Stomach (tissue), 8 donors: ENCODE measurements at regions not wholly inside any gene's neighbourhood (a gene's known extent, or its start where the extent isn't known, plus 50 kb on each side); places are given as distances from the start of the nearest gene placed in this dataset.

Source experiments
- DNase-seq, 2 donors: peaks; one replicate each; pipeline versions ENCODE4 v3.0.0 to v3.0.0-alpha.2; 2013 to 2019
- H3K27ac ChIP-seq, 5 donors: fragments of 200-600 bp in 4 of 5; sonication (generic) in 4 of 5; one replicate each; pipeline ENCODE4 v1.5.1; 2013 to 2019; ENCODE audit warnings: mild to moderate bottlenecking in 1 of 5, moderate library complexity in 1 of 5
- H3K27me3 ChIP-seq, 3 donors: fragments of 200-600 bp; sonication (generic); one replicate each; pipeline ENCODE4 v1.5.1; 2017 to 2019; ENCODE audit warnings: mixed run types in 1 of 3
- H3K36me3 ChIP-seq, 4 donors: fragments of 200-600 bp; sonication (generic); 1 replicate in 3 of 4; 2 replicates in 1 of 4; pipeline ENCODE4 v1.5.1; 2016 to 2019
- H3K4me1 ChIP-seq, 4 donors: fragments of 200-600 bp; sonication (generic); one replicate each; pipeline ENCODE4 v1.5.1; 2016 to 2019
- H3K4me3 ChIP-seq, 4 donors: fragments of 200-600 bp; sonication (generic) in 3 of 4; one replicate each; pipeline ENCODE4 v1.5.1; 2016 to 2019; ENCODE audit warnings: mild to moderate bottlenecking in 1 of 4
- H3K9me3 ChIP-seq, 4 donors: fragments of 200-600 bp; sonication (generic); one replicate each; pipeline ENCODE4 v1.5.1; 2016 to 2019
- CTCF ChIP-seq, 7 experiments: fragments of 450-650 bp in 4 of 7; fragments of 200-600 bp in 3 of 7; sonication (generic) in 3 of 7; IDR thresholded peaks; one replicate each; pipeline ENCODE4 v1.5.1; 2016 to 2019; ENCODE audit warnings: antibody characterized with exemption in 7 of 7, control low read depth in 2 of 7, mild to moderate bottlenecking in 1 of 7
- EP300 ChIP-seq: sonication (generic); formaldehyde crosslinking; IDR thresholded peaks from one replicate; pipeline ENCODE4 v1.6.1; 2017; ENCODE audit warnings: antibody characterized with exemption
- POLR2A ChIP-seq, 4 donors: fragments of 450-650 bp; IDR thresholded peaks; one replicate each; pipeline ENCODE4 v1.6.1; 2016; ENCODE audit warnings: antibody characterized with exemption in 4 of 4, control low read depth in 2 of 4, mild to moderate bottlenecking in 1 of 4, moderate library complexity in 1 of 4
- POLR2AphosphoS5 ChIP-seq, 3 donors: sonication (generic); formaldehyde crosslinking; IDR thresholded peaks; one replicate each; pipeline ENCODE4 v1.6.1; 2016; ENCODE audit warnings: antibody characterized with exemption in 3 of 3
- WGBS, 5 donors: extraction: QIAGEN DNeasy Blood & Tissue Kit in 3 of 5; methylation state at CpG; one replicate each; pipeline versions ENCODE4 v1.1.5 to v1.1.7; 2013 to 2018; 5-methylcytosine and 5-hydroxymethylcytosine counted together
- intact Hi-C: fragments of 100-400 bp; cut with DNase I; formaldehyde crosslinking; loops from one replicate; pipeline ENCODE4 v1.15.1; 2023; ENCODE audit warnings: low total_unique reads
- donor health status: healthy with polysubstance abuse.
- donor health status: Bipolar disorder and iron deficiency.
- donor health status: healthy.

GRCh38 chr16:79329166-79329521 is 271.4 kb downstream of the MAF start:
- no peak overlapping the region for H3K27ac ChIP-seq
- TF ChIP-seq POLR2AphosphoS5 (IDR thresholded peaks at IDR 0.05) = no peak
- TF ChIP-seq CTCF (IDR thresholded peaks at IDR 0.05) = no peak
- TF ChIP-seq POLR2A (IDR thresholded peaks at IDR 0.05) = no peak
- TF ChIP-seq EP300 = no peak
- 83 to 93% (median 88%) methylated on average over 5 of the region's 5 CpGs for WGBS, 5 donors
- no peak overlapping the region for H3K4me3 ChIP-seq
- H3K9me3 ChIP-seq = no peaks in the 10 kb centered on the region
- intact Hi-C loops = no loop called here
- H3K36me3 ChIP-seq = no peaks in the 10 kb centered on the region
- DNase-seq = no peak
- no peaks in the 10 kb centered on the region for H3K27me3 ChIP-seq
- H3K4me1 ChIP-seq = peaks cover 0 to 20% (median 9%) of the 10 kb centered on the region in 4 donors

GRCh38 chr16:79328402-79329165 is 272.0 kb downstream of the MAF start:
- WGBS, 5 donors = 36 to 48% (median 45%) methylated on average over 8 of the region's 8 CpGs
- H3K9me3 ChIP-seq = no peaks in the 10 kb centered on the region
- no peak overlapping the region for H3K4me3 ChIP-seq
- H3K27me3 ChIP-seq = no peaks in the 10 kb centered on the region
- peak in 1 of 2 donors; percentile 30 for DNase-seq
- TF ChIP-seq POLR2AphosphoS5 (IDR thresholded peaks at IDR 0.05) = no peak
- TF ChIP-seq CTCF (IDR thresholded peaks at IDR 0.05) = peak in 1 of 7 experiments; percentile 6
- peaks cover 0 to 20% (median 9%) of the 10 kb centered on the region in 4 donors for H3K4me1 ChIP-seq
- peak overlapping the region in 1 of 5 donors; percentile 44 for H3K27ac ChIP-seq
- H3K36me3 ChIP-seq = no peaks in the 10 kb centered on the region
- intact Hi-C loops = no loop called here

GRCh38 chr16:79327836-79328235 is 272.7 kb downstream of the MAF start:
- no peaks in the 10 kb centered on the region for H3K36me3 ChIP-seq
- no peak overlapping the region for H3K4me3 ChIP-seq
- WGBS, 5 donors = 65 to 79% (median 70%) methylated on average over 4 of the region's 4 CpGs
- no peaks in the 10 kb centered on the region for H3K27me3 ChIP-seq
- no peak for TF ChIP-seq CTCF (IDR thresholded peaks at IDR 0.05)
- peaks cover 0 to 20% (median 9%) of the 10 kb centered on the region in 4 donors for H3K4me1 ChIP-seq
- no peak overlapping the region for H3K27ac ChIP-seq
- H3K9me3 ChIP-seq = no peaks in the 10 kb centered on the region
- intact Hi-C loops = no loop called here
- no peak for DNase-seq

DNA sequence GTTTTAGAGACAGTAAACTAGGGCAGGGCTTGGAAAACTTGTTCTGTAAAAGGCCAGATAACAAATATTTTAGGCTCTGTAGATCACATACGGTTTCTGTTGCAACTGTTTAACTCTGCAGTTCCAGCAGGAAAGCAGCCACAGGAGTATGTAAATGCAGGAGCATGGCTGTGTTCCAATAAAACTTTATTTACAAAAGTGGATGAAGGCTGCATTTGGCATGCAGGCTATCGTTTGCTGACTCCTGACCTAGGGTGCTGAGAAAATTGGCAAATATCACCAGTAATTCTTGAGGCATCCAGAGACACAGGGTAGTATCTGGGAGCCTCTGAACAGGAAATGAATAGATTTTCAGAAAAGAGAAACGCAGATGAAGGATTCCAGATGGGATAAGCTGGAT is 274.0 kb downstream of the MAF start:
- 46 to 64% (median 53%) methylated on average over 3 of the region's 3 CpGs for WGBS, 5 donors
- H3K27me3 ChIP-seq = no peaks in the 10 kb centered on the region
- TF ChIP-seq POLR2AphosphoS5 (IDR thresholded peaks at IDR 0.05) (no peak), CTCF (IDR thresholded peaks at IDR 0.05) (no peak), EP300 (no peak), POLR2A (IDR thresholded peaks at IDR 0.05) (no peak)
- no peaks in the 10 kb centered on the region for H3K36me3 ChIP-seq
- H3K4me1 ChIP-seq = peaks cover 0 to 20% (median 9%) of the 10 kb centered on the region in 4 donors
- no peak for DNase-seq
- no peaks in the 10 kb centered on the region for H3K9me3 ChIP-seq
- intact Hi-C loops = no loop called here
- H3K27ac ChIP-seq = no peak overlapping the region
- no peak overlapping the region for H3K4me3 ChIP-seq
